ENCODE measurements at regions not wholly inside any gene's neighbourhood (a gene's known extent, or its start where the extent isn't known, plus 50 kb on each side); places are given as distances from the start of the nearest gene placed in this dataset.
A peak's percentile ranks its signal among the peaks of the same experiment; 100 is the strongest.

DNA sequence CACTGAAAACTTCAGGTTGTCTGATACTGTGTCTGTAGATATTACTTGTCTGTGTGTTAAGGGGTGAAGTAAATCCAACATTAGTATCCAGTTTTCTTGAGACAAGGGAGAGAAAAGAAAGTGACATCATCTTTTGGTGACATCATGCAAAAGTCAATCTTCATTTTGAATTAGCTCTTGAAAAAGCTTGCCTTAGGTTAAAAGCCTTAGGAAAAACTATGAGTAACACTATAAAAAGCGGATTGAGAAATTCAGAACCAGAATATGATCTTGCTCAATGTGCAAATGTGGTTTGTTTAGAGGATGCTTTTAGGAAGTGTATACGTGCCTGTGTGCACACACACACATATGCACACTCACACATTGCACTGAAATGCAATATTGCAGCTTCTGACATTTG lies 345.8 kb upstream of the CASK start:
- intact Hi-C loops (cut with DNase I; ENCODE audit: low total_unique reads), result no loop called here
- 50 to 64% methylated on average over 2 of the region's 2 CpGs for WGBS, 2 donors
- no peak for DNase-seq (ENCODE audit: low spot score in 2 of 2)
- no peak overlapping the region for H3K4me3 ChIP-seq (ENCODE audit: low read depth, poor library complexity, severe bottlenecking)
- TF ChIP-seq POLR2A (IDR thresholded peaks at IDR 0.05) (no peak), CTCF (IDR thresholded peaks at IDR 0.05) (no peak)

DNA sequence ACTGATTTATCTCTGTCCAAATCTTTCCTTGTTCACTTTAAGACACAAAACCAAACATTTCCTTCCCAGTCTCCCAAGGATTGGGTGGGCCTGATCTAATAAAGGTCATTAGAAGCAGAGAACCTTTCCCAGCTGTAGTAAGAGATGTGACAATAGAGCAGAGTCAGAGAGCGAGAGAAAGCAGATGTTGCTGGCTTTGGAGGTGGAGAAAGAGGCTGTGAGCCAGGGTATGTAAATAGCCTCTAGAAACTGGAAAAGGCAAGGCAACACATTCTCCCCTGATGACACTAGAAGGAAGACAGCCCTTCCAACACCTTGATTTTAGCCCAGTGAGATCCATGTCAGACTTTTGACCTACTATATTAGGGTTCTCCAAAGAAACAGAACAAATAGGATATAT lies 337.5 kb upstream of the CASK start:
- intact Hi-C loops (cut with DNase I; ENCODE audit: low total_unique reads), result no loop called here
- no peak for DNase-seq (ENCODE audit: low spot score in 2 of 2)
- H3K4me3 ChIP-seq (ENCODE audit: low read depth, poor library complexity, severe bottlenecking), result no peak overlapping the region
- TF ChIP-seq POLR2A (IDR thresholded peaks at IDR 0.05), result no peak
- TF ChIP-seq CTCF (IDR thresholded peaks at IDR 0.05), result no peak
- 78 to 85% methylated on average over 1 of the region's 1 CpG for WGBS, 2 donors

DNA sequence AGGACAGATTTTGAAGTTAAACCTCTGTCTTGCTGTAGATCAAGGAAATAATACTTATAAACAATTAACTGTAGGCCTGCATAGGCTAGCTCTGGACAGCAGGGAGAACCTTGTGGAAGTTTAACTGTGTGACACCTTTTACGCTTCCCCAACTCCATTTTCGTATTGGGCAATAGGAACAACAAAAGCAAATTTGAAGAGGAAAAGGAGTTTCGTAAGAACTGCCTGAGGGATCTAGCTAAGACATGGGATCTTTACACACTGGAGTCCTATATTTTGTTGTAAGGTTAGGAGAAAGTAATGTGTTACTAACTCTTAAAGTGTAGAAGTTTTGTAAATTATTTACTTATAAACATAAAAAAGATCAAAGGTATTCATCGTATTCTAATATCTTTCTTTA lies 324.9 kb upstream of the CASK start:
- WGBS, 2 donors, result 61 to 64% methylated on average over 4 of the region's 4 CpGs
- TF ChIP-seq CTCF (IDR thresholded peaks at IDR 0.05), result no peak
- no peak for TF ChIP-seq POLR2A (IDR thresholded peaks at IDR 0.05)
- no peak overlapping the region for H3K4me3 ChIP-seq (ENCODE audit: low read depth, poor library complexity, severe bottlenecking)
- no peak for DNase-seq (ENCODE audit: low spot score in 2 of 2)
- intact Hi-C loops (cut with DNase I; ENCODE audit: low total_unique reads), result no loop called here

DNA sequence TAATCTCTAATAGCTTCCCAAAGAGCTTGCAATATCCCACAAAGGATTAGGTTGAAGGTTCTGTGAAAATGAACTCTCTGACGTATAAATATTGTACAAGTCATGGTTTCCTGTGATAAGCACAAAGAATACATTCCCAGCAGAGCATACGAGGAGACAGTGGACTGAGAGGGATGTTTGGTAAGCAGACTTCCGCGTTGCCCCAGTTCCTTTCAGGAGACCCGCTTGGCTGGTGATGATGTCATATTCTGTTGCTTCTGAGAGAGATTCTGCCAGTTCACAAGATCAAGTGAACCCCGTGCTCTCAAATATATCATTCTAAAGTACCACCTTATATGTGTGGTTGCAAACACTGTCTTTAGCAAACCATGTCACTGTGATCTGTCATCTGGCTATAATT lies 323.9 kb upstream of the CASK start:
- TF ChIP-seq POLR2A (IDR thresholded peaks at IDR 0.05) (no peak), CTCF (IDR thresholded peaks at IDR 0.05) (no peak)
- WGBS, 2 donors, result 31 to 50% methylated on average over 6 of the region's 6 CpGs
- DNase-seq (ENCODE audit: low spot score in 2 of 2), result no peak
- H3K4me3 ChIP-seq (ENCODE audit: low read depth, poor library complexity, severe bottlenecking), result no peak overlapping the region
- intact Hi-C loops (cut with DNase I; ENCODE audit: low total_unique reads), result no loop called here

DNA sequence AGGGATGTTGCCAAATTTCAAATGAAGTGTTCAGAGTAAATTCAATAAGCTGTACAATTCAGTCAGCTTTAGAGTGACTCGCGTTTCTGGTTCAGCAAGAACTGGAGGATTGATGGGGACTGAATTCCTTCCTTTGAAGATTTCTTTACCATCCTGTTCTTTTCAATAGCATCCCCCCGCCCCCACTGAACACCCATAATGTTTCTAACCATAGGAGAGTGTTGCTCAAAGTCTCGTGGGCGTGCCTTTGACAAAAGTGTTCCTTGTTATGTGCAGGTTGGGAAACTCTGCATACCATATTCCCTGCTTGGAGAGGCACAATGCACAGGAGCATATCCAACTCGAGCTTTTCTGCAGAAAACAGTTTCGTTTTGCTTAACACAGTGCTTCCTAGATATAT lies 323.5 kb upstream of the CASK start:
- TF ChIP-seq POLR2A (IDR thresholded peaks at IDR 0.05), result no peak
- TF ChIP-seq CTCF (IDR thresholded peaks at IDR 0.05), result no peak
- intact Hi-C loops (cut with DNase I; ENCODE audit: low total_unique reads), result no loop called here
- no peak overlapping the region for H3K4me3 ChIP-seq (ENCODE audit: low read depth, poor library complexity, severe bottlenecking)
- whole genome bisulfite sequencing, 2 donors, result 17 to 24% methylated on average over 7 of the region's 7 CpGs
- peak in 1 of 2 donors; percentile 11 for DNase-seq (ENCODE audit: low spot score in 2 of 2)

DNA sequence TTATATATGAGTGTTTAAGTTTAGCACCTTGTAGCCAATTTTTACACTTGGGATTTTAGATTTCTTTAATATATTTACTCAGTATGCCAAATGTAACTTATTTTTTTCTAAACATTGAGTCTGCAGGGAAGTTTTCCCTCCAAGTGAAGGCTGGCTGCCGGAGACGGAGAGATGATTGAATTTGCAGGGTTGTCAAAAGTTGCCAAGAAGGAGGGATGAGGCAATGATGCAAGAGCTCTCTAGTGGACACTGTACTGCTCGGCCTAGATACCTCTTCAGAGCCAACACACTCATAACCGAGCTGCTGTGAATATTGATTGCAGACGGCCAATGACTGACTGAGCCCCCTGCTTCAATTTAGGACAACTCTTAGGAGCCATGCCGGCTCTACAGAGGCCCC lies 318.6 kb upstream of the CASK start:
- H3K4me3 ChIP-seq (ENCODE audit: low read depth, poor library complexity, severe bottlenecking), result no peak overlapping the region
- TF ChIP-seq CTCF (IDR thresholded peaks at IDR 0.05) (no peak), POLR2A (IDR thresholded peaks at IDR 0.05) (no peak)
- intact Hi-C loops (cut with DNase I; ENCODE audit: low total_unique reads), result no loop called here
- DNase-seq (ENCODE audit: low spot score in 2 of 2), result no peak
- 59 to 77% methylated on average over 6 of the region's 6 CpGs for WGBS, 2 donors

Data from lower leg skin (tissue), 4 donors.